ENCODE measurements at regions not wholly inside any gene's neighbourhood (a gene's known extent, or its start where the extent isn't known, plus 50 kb on each side); places are given as distances from the start of the nearest gene placed in this dataset.

DNA sequence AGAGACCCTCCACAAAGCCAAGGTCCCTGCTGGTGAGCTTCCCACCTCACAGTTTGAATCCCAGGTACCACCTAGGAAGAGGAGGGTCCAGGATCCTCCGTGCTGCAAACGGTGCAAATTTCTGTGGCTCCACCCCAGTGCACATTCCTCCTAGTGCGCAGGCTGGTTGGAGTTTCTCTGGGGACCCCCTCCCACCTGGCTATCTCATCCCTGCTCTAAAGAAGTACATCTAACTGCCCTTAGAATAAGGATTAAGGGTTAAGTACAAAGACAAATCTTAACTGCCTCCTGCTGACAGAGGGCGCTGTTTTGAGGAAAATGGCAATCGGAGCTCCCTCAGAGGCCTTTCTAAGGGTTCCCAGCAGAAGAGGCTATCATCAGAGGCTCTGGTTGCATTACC lies 109.6 kb upstream of the FSIP2 start:
- TF ChIP-seq, protein P1, sequence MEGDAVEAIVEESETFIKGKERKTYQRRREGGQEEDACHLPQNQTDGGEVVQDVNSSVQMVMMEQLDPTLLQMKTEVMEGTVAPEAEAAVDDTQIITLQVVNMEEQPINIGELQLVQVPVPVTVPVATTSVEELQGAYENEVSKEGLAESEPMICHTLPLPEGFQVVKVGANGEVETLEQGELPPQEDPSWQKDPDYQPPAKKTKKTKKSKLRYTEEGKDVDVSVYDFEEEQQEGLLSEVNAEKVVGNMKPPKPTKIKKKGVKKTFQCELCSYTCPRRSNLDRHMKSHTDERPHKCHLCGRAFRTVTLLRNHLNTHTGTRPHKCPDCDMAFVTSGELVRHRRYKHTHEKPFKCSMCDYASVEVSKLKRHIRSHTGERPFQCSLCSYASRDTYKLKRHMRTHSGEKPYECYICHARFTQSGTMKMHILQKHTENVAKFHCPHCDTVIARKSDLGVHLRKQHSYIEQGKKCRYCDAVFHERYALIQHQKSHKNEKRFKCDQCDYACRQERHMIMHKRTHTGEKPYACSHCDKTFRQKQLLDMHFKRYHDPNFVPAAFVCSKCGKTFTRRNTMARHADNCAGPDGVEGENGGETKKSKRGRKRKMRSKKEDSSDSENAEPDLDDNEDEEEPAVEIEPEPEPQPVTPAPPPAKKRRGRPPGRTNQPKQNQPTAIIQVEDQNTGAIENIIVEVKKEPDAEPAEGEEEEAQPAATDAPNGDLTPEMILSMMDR (IDR thresholded peaks at IDR 0.05) = peak in 2 of 3 experiments; percentile 10 to 40
- TF ChIP-seq POLR2A (IDR thresholded peaks at IDR 0.05) = no peak

Measured in testis (tissue), 2 donors.